GM18867 (cell line): ENCODE measurements at regions not wholly inside any gene's neighbourhood (a gene's known extent, or its start where the extent isn't known, plus 50 kb on each side); places are given as distances from the start of the nearest gene placed in this dataset.
A peak's percentile ranks its signal among the peaks of the same experiment; 100 is the strongest.

Experiments
- ATAC-seq: cut with Tn5 transposase; IDR thresholded peaks from one replicate; pipeline ENCODE4 v1.9.1; 2021; ENCODE audit warnings: mild to moderate bottlenecking, moderate library complexity; ENCODE audit not compliant: unreplicated experiment

- no peak for ATAC-seq
Observed at GRCh38 chr3:194075802-194076460, 60.0 kb upstream of the HES1 start.

GRCh38 chr3:194076475-194076874 lies 59.5 kb upstream of the HES1 start:
- no peak for ATAC-seq

- ATAC-seq: no peak
Observed at GRCh38 chr3:194077602-194078001, 58.3 kb upstream of the HES1 start.

- no peak for ATAC-seq
Observed at GRCh38 chr3:194078045-194078821, 57.7 kb upstream of the HES1 start.

GRCh38 chr3:194079702-194080172 lies 56.2 kb upstream of the HES1 start:
- no peak for ATAC-seq

- ATAC-seq: no peak
Observed at GRCh38 chr3:194080436-194080835, 55.5 kb upstream of the HES1 start.

- ATAC-seq: no peak
Observed at GRCh38 chr3:194080913-194081800, 54.8 kb upstream of the HES1 start.

- ATAC-seq: no peak
Observed at GRCh38 chr3:194081826-194082225, 54.1 kb upstream of the HES1 start.

- no peak for ATAC-seq
Observed at GRCh38 chr3:194082743-194083636, 53.0 kb upstream of the HES1 start.

- ATAC-seq: peak; percentile 34
Observed at GRCh38 chr3:194083637-194084224, 52.2 kb upstream of the HES1 start.

- peak; percentile 99 for ATAC-seq
Observed at GRCh38 chr3:194084284-194084683, 51.7 kb upstream of the HES1 start.
